COR-L47 (cell line): ENCODE measurements at regions not wholly inside any gene's neighbourhood (a gene's known extent, or its start where the extent isn't known, plus 50 kb on each side); places are given as distances from the start of the nearest gene placed in this dataset.
"Not testable (repeated sequence)": the region's sequence is repeated elsewhere in the genome, so short reads cannot be mapped to it uniquely, and the experiment has no call there.

ENCODE experiments used
- DNase-seq: peaks from one replicate; lab custom pipeline; 2025; lab: John Stamatoyannopoulos, UW

- no peak for DNase-seq
These were observed 599.4 kb upstream of the CDH5 start for GRCh38 chr16:65767125-65767524.

DNA sequence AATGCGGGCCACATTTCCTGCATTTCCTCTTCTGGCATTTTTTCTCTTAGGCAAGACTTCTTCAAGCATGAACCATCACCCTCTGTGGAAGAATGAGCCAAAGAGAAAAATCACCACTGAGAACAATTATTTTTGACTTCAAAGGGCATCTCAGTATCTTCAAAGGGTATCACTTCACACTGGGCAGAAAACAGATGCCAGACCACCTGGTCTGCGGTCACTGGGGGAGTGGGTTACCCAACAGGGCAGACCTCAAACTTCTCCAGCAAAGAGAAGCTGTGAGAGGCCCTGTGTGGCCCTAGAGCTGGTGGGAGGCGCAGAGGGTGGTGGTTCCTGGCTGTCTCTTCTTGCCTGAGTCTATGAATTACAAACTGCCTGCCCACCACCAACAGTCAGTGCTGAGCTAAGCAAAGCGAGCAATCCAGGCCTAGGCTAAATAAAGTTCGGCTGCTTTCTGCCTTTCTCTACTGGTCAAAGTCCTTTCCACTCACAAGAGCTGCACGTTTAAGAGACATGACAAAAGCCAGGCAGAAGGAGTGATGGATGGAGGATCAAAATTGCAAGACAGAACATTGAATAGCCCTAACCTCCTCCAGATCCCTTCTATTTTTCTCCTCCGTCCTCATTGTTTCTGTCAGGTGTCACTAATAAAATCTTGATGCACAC is 602.7 kb upstream of the CDH5 start:
- no peak for DNase-seq

DNA sequence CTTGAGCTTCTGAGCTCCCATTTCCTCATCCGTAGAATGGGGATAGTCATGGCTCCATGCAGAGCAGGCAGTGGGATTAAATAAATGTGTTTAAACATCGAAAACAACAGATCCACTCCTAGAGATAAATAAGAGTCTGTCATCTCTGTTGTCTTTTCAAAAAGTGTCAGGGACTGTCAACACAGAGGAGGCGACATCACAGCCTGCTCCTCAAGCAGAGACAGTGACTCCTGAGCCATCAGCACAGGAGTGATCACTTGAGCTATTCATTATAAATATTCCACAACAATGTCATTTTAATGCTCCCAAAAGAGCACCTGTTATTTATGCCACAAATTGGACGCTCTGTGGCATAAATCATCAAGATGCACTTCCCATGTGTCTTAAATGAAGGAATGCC is 605.6 kb upstream of the CDH5 start:
- no peak for DNase-seq

- DNase-seq, result no peak
These were observed 607.9 kb upstream of the CDH5 start for GRCh38 chr16:65758620-65759019.

DNA sequence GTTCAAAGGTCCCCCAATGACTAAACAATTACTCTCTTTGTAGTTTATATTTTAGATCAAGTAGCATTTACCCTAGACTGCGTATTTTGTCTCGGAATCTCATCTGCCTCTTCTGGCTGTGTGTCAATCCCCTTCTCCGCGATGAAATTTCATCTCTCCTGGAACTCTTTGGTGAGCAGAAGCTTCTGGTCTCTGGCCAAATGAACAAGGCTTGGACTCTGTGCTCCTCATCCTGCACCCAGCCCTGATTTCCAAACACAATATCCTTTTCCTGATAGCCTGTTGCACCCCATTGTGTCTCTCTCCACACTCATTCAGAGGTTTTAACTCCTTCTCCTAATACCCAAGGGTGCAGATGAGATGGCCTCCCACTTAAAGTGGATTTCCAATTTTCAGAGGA is 609.4 kb upstream of the CDH5 start:
- DNase-seq, result no peak

DNA sequence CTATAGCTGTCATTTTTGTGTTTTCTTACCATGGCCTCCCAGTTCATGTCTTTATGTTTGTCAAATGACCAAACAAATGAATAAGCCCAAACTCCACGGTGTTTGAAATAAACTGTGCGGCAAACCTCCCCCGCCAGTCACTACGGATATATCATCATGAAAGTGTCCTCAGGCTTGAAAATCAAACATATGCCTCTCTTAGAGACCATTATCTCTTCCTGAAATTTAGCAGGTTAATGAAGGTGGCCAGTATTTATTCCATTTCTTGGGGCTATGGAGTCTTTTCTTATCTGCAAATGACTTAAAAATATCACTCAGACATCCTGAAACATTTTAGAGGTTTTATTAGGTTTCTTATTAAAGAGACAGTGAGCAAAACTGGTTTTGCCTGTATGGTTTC is 610.3 kb upstream of the CDH5 start:
- no peak for DNase-seq

DNA sequence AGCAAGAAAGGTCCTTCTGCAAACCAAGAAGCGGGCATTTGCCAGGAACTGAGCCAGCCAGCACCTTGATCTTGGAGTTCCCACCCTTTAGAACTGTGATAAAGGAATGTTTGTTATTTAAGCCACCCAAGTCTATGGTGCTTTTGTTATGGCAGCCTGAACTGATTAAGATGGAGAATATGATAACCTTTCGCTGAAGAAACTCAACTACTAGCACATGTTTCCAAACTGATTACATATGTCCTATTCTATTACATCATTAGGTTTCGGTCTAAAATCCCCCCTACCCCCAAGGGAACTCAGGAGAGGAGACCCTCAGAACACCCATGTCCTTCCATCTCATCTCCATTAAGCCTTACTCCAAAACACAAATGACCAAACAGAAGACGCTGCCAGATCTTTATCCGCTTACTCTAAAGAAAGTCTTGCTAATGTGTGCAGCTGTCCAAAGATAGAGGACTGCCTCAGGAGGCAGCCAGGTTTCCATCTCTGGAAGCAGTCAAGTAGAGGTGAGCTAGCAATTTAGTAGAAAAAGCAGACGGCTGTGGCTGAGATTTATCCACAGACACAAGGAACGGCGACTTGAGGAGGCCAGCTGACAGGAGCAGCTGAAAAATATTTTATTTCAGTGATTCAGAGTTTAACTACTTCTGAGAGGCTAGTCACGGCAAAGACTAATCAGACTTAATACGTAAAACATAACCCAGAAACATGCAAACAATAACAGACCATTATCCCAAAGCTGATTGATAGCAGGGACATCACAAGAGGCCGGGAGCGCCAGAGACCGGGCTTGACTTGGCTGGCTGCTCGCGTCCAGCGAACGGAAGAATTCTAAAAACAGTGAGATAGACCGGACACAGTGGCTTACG is 611.4 kb upstream of the CDH5 start:
- DNase-seq, result no peak

GRCh38 chr16:65752522-65752844 is 614.0 kb upstream of the CDH5 start:
- no peak for DNase-seq

- no peak for DNase-seq
These were observed 614.6 kb upstream of the CDH5 start for GRCh38 chr16:65751622-65752521.

DNA sequence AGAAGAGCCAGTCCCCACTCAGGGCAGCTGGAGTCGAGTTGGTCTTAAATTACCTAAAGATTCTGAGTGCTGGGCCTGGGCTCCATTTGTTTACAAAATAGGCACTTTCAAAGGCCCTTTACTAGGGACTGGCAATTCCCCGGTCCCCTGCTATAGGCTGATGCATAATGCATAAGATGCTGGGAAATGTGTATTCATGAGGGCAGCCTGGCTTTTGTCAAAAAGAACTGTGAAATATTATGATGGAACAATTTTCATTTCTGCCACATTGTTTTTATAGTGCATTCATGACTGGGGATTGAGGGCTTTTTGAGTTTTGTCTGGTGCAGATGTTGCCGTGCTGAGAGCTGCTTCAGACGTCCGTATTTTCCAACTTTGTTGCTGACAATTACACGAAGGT is 617.0 kb upstream of the CDH5 start:
- no peak for DNase-seq

DNA sequence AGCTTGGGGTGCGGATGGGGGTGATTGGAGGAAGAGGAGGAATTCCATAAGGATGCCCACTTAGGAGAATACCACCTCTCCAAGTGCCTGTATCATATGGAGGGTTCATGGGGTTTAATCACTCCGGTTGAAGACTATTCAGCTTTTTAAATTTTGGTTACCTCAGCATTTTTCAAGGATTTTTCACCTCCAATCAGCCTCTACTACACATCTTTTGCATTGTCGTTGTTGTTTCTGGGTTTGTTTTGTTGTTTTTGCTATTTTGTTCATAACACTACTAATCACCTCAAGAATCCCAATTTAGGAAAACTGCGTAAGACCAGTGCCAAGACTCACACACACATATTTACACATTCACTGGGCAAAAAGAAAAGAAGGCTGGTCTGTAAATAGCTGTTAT is 619.5 kb upstream of the CDH5 start:
- no peak for DNase-seq

DNA sequence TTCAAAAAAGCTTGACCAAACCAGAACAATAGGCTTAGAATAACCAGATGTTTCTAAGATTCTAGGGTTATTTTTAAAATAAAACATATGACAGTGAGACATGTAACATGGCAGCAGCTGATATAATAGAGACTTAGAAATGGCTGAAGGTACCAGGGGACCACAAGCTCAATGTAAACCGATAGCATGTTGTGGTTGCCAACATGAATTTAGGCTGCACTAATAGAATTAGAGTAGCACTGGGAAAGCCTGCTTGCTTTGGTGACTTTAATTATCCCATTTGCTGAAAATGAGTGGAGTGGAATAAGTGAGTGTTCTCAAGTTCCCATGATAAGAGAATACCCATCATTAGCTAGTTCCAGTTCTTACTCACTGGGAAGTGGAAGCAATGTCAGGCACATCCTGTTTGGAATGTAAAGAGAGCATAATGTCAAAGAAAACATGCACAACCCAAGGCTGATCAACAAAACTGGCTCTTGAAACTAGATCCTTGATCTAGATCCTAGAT is 621.2 kb upstream of the CDH5 start:
- DNase-seq, result no peak

GRCh38 chr16:65744401-65744800 is 622.1 kb upstream of the CDH5 start:
- no peak for DNase-seq

GRCh38 chr16:65743558-65743957 is 621.7 kb upstream of the CDH11 start:
- DNase-seq, result no peak

GRCh38 chr16:65740711-65741110 is 618.8 kb upstream of the CDH11 start:
- no peak for DNase-seq

GRCh38 chr16:65739518-65739917 is 617.7 kb upstream of the CDH11 start:
- no peak for DNase-seq

DNA sequence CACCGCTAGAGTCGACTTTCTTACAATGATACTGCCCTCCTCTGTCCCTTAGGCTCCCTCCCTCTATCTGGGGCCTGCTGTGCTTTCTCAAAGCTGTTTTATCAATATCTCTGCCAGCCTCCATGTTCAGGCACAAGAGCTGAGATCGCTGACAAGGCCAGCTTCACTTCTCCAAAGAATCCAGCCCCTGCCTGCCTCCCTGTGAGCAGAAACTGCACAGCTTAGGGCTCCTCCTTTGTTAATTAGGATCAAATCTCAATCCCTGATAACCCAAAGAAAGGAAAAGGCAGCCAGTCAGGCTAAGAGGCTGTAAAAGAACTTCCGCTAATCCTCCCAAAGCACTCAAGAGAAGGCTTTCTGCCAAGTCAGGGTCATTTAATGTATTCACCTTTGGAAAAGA is 616.0 kb upstream of the CDH11 start:
- no peak for DNase-seq

- DNase-seq, result not testable (repeated sequence)
These were observed 613.8 kb upstream of the CDH11 start for GRCh38 chr16:65735615-65736014.

- no peak for DNase-seq
These were observed 611.9 kb upstream of the CDH11 start for GRCh38 chr16:65733721-65734120.

DNA sequence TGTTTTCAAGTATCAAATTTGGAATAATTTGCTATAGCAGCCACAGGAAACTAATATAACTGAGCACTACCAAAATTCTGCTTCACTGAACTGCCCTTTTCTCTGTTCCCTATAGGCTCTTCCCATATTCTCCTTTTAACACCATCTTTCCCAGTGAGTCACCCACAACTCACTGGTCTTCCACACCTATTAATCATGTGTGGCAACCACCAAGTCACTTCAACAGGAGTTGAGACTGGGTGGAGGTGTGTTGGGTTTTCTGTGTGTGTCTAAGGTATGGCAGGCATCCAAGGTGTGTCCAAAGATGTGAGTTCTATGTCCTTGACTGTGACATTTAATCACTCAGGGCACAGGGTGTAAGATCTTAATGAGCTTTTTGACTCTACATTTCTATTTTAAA is 610.0 kb upstream of the CDH11 start:
- no peak for DNase-seq

- no peak for DNase-seq
These were observed 606.8 kb upstream of the CDH11 start for GRCh38 chr16:65728652-65729051.

GRCh38 chr16:65728167-65728566 is 606.3 kb upstream of the CDH11 start:
- no peak for DNase-seq
